ENCODE measurements at regions not wholly inside any gene's neighbourhood (a gene's known extent, or its start where the extent isn't known, plus 50 kb on each side); places are given as distances from the start of the nearest gene placed in this dataset.

DNA sequence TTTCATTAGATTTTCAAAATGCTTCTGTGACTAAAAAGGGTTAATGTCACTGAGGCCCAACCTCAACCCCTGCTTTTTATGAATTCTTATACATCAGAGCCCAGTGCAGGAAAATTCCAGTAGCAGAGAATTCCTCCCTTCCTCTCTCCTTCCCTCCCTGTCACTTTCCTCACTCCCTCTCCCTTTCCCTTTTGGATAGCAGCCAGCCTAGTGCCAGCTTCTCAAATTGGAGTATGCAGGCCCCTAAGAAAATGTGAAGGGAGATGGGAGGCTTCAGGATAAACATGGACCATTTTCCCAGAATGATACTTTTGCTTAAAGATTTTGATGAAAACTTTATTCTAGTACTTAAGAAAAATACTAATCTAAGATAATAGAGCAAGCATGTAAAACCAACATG lies 507.4 kb downstream of the KDM4C start:
- intact Hi-C loops (cut with DNase I): no loop called here
- ATAC-seq (no peak), DNase-seq (no peak)
- TF ChIP-seq, protein P1, sequence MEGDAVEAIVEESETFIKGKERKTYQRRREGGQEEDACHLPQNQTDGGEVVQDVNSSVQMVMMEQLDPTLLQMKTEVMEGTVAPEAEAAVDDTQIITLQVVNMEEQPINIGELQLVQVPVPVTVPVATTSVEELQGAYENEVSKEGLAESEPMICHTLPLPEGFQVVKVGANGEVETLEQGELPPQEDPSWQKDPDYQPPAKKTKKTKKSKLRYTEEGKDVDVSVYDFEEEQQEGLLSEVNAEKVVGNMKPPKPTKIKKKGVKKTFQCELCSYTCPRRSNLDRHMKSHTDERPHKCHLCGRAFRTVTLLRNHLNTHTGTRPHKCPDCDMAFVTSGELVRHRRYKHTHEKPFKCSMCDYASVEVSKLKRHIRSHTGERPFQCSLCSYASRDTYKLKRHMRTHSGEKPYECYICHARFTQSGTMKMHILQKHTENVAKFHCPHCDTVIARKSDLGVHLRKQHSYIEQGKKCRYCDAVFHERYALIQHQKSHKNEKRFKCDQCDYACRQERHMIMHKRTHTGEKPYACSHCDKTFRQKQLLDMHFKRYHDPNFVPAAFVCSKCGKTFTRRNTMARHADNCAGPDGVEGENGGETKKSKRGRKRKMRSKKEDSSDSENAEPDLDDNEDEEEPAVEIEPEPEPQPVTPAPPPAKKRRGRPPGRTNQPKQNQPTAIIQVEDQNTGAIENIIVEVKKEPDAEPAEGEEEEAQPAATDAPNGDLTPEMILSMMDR (IDR thresholded peaks at IDR 0.05): no peak
- no peaks in the 10 kb centered on the region for H3K36me3 ChIP-seq
- H3K27ac ChIP-seq: no peak overlapping the region
- H3K9me3 ChIP-seq: no peaks in the 10 kb centered on the region
- no peak overlapping the region for H3K4me3 ChIP-seq
- no peaks in the 10 kb centered on the region for H3K27me3 ChIP-seq
- no peaks in the 10 kb centered on the region for H3K4me1 ChIP-seq

GRCh38 chr9:7259544-7260241 lies 501.9 kb downstream of the KDM4C start:
- Histone ChIP-seq H3K36me3 (no peaks in the 10 kb centered on the region), H3K4me3 (no peak overlapping the region), H3K27me3 (no peaks in the 10 kb centered on the region), H3K4me1 (no peaks in the 10 kb centered on the region), H3K9me3 (no peaks in the 10 kb centered on the region), H3K27ac (no peak overlapping the region)
- no peak for DNase-seq
- intact Hi-C loops (cut with DNase I): no loop called here
- TF ChIP-seq, protein P1 (IDR thresholded peaks at IDR 0.05): no peak
- ATAC-seq: no peak

- DNase-seq: no peak
- ATAC-seq: no peak
- intact Hi-C loops (cut with DNase I): no loop called here
- H3K36me3 ChIP-seq: no peaks in the 10 kb centered on the region
- TF ChIP-seq, protein P1 (IDR thresholded peaks at IDR 0.05): no peak
- H3K27ac ChIP-seq: no peak overlapping the region
- H3K4me3 ChIP-seq: no peak overlapping the region
- H3K27me3 ChIP-seq: no peaks in the 10 kb centered on the region
- no peaks in the 10 kb centered on the region for H3K4me1 ChIP-seq
- H3K9me3 ChIP-seq: no peaks in the 10 kb centered on the region
These were observed 501.1 kb downstream of the KDM4C start for GRCh38 chr9:7258688-7259396.

DNA sequence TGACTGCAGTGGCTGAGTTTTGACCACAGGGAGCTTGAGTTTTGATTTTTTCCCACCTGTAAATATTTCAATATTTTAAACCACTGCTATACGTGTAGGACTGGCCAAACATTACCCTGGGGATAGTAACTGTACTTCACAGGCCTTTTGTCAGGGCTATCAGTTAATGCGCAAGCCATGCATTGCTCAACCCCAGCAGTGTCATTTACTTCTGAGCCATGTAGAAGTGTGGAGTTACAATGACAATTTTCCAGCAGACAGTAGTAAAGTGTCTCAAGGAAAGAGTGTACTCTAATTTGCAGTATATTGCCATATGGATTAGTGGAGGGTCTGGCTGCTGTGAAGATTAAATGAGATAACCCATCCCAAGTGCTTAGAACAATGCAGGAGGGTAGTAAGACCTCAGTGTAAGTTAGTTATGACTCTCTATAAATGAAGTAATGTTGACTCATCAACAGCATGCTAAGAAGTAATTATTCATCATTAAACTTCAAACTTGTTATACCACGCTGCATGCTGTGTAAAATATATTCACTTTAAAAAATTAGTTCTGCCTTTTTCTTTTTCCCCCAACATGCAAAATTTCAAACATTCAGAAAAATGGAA lies 489.2 kb downstream of the KDM4C start:
- intact Hi-C loops (cut with DNase I): no loop called here
- DNase-seq (no peak), ATAC-seq (no peak)
- H3K4me1 ChIP-seq: no peaks in the 10 kb centered on the region
- no peak overlapping the region for H3K4me3 ChIP-seq
- H3K9me3 ChIP-seq: no peaks in the 10 kb centered on the region
- H3K36me3 ChIP-seq: no peaks in the 10 kb centered on the region
- H3K27me3 ChIP-seq: peaks cover 4% of the 10 kb centered on the region
- TF ChIP-seq, protein P1 (IDR thresholded peaks at IDR 0.05): no peak
- no peak overlapping the region for H3K27ac ChIP-seq

DNA sequence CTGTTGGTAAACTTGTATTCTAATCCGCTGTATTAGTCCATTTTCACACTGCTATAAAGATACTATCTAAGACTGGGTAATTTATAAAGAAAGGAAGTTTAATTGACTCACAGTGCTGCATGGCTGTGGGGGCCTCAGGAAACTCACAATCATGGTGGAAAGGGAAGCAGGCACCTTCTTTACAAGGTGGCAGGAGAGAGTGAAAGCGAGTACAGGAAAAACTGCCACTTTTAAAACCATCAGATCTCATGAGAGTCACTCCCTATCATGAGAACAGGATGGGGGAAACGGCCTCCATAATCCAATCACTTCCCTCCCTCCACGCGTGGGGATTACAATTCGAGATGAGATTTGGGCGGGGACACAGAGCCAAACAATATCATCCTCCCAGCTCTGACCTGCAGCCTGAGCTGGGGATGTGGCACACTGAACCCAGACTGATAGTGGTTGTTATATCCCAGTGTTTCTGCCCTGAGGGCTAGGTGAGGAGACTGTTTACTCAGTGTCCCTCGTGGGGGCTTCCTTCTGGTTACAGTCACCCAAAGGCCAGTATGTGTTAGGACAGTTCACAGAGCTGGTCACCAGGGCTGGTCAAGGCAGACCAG lies 488.3 kb downstream of the KDM4C start:
- ATAC-seq (no peak), DNase-seq (no peak)
- intact Hi-C loops (cut with DNase I): no loop called here
- H3K27ac ChIP-seq: no peak overlapping the region
- no peaks in the 10 kb centered on the region for H3K9me3 ChIP-seq
- H3K4me3 ChIP-seq: no peak overlapping the region
- H3K36me3 ChIP-seq: no peaks in the 10 kb centered on the region
- no peaks in the 10 kb centered on the region for H3K4me1 ChIP-seq
- H3K27me3 ChIP-seq: no peaks in the 10 kb centered on the region
- TF ChIP-seq, protein P1 (IDR thresholded peaks at IDR 0.05): no peak
